ENCODE measurements at regions not wholly inside any gene's neighbourhood (a gene's known extent, or its start where the extent isn't known, plus 50 kb on each side); places are given as distances from the start of the nearest gene placed in this dataset.

GRCh38 chr4:152247271-152247975 lies 288.5 kb downstream of the FBXW7 start:
- TF ChIP-seq, protein P1, sequence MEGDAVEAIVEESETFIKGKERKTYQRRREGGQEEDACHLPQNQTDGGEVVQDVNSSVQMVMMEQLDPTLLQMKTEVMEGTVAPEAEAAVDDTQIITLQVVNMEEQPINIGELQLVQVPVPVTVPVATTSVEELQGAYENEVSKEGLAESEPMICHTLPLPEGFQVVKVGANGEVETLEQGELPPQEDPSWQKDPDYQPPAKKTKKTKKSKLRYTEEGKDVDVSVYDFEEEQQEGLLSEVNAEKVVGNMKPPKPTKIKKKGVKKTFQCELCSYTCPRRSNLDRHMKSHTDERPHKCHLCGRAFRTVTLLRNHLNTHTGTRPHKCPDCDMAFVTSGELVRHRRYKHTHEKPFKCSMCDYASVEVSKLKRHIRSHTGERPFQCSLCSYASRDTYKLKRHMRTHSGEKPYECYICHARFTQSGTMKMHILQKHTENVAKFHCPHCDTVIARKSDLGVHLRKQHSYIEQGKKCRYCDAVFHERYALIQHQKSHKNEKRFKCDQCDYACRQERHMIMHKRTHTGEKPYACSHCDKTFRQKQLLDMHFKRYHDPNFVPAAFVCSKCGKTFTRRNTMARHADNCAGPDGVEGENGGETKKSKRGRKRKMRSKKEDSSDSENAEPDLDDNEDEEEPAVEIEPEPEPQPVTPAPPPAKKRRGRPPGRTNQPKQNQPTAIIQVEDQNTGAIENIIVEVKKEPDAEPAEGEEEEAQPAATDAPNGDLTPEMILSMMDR (conservative IDR thresholded peaks at IDR 0.05; ENCODE audit: low read length): no peak
- no peak for TF ChIP-seq EZH2phosphoT487 (IDR thresholded peaks at IDR 0.05; ENCODE audit: borderline replicate concordance, low read depth, low read length)

All from OCI-LY7 (cell line).